ENCODE measurements at regions not wholly inside any gene's neighbourhood (a gene's known extent, or its start where the extent isn't known, plus 50 kb on each side); places are given as distances from the start of the nearest gene placed in this dataset.

GRCh38 chr13:80865329-80865728 is 524.4 kb upstream of the SPRY2 start:
- no peak overlapping the region for H3K4me3 ChIP-seq (ENCODE audit: low read length)
- no peak for DNase-seq (ENCODE audit: low read depth)
- TF ChIP-seq, protein P1, sequence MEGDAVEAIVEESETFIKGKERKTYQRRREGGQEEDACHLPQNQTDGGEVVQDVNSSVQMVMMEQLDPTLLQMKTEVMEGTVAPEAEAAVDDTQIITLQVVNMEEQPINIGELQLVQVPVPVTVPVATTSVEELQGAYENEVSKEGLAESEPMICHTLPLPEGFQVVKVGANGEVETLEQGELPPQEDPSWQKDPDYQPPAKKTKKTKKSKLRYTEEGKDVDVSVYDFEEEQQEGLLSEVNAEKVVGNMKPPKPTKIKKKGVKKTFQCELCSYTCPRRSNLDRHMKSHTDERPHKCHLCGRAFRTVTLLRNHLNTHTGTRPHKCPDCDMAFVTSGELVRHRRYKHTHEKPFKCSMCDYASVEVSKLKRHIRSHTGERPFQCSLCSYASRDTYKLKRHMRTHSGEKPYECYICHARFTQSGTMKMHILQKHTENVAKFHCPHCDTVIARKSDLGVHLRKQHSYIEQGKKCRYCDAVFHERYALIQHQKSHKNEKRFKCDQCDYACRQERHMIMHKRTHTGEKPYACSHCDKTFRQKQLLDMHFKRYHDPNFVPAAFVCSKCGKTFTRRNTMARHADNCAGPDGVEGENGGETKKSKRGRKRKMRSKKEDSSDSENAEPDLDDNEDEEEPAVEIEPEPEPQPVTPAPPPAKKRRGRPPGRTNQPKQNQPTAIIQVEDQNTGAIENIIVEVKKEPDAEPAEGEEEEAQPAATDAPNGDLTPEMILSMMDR (conservative IDR thresholded peaks at IDR 0.05; ENCODE audit: low read depth, low read length) = no peak

DNA sequence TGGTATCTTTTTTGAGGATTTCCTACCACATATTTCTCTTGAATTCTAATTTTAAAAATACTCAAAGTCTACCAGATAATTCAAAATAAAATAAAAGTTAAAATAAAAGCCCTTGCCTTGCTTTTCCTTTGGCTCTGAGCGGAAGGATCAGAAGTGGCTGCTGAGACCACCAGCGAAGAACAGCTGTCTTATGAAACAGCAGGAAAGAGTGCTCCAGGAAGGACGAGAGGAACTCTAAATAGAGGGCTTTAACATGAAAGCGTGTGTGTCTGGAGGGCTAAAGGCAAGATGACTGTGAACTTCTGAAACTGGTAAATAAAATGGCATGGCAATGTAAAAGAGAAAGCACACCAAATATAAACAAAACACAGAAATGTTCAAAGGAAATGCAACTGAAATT is 521.5 kb upstream of the SPRY2 start:
- DNase-seq (ENCODE audit: low read depth) = no peak
- no peak overlapping the region for H3K4me3 ChIP-seq (ENCODE audit: low read length)
- TF ChIP-seq, protein P1 (conservative IDR thresholded peaks at IDR 0.05; ENCODE audit: low read depth, low read length) = no peak

DNA sequence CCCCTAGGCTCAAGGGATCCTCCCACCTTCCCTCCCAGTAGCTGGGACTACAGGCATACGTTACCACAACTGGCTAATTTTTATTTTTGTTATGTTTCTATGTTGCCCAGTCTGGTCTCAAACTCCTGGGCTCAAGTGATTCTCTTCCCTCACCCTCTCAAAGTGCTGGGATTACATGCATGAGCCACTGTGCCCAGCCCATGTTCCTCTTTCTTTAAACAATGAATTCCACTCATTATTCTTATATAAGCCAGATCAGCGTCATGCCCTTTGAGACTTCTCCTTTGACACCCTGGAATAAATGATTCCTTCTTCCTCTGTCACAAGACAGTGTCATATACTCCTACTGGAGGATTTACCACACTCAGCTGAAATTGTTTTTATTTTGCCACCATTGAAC is 519.9 kb upstream of the SPRY2 start:
- TF ChIP-seq, protein P1 (conservative IDR thresholded peaks at IDR 0.05; ENCODE audit: low read depth, low read length) = no peak
- no peak for DNase-seq (ENCODE audit: low read depth)
- no peak overlapping the region for H3K4me3 ChIP-seq (ENCODE audit: low read length)

- DNase-seq (ENCODE audit: low read depth) = no peak
- no peak overlapping the region for H3K4me3 ChIP-seq (ENCODE audit: low read length)
- TF ChIP-seq, protein P1 (conservative IDR thresholded peaks at IDR 0.05; ENCODE audit: low read depth, low read length) = no peak
These were observed 517.2 kb upstream of the SPRY2 start for GRCh38 chr13:80858131-80858530.

- TF ChIP-seq, protein P1 (conservative IDR thresholded peaks at IDR 0.05; ENCODE audit: low read depth, low read length) = no peak
- H3K4me3 ChIP-seq (ENCODE audit: low read length) = no peak overlapping the region
- DNase-seq (ENCODE audit: low read depth) = no peak
These were observed 516.4 kb upstream of the SPRY2 start for GRCh38 chr13:80857321-80857720.

- DNase-seq (ENCODE audit: low read depth) = no peak
- TF ChIP-seq, protein P1 (conservative IDR thresholded peaks at IDR 0.05; ENCODE audit: low read depth, low read length) = no peak
- no peak overlapping the region for H3K4me3 ChIP-seq (ENCODE audit: low read length)
These were observed 509.8 kb upstream of the SPRY2 start for GRCh38 chr13:80850771-80851170.

GRCh38 chr13:80844164-80844563 is 503.2 kb upstream of the SPRY2 start:
- no peak overlapping the region for H3K4me3 ChIP-seq (ENCODE audit: low read length)
- TF ChIP-seq, protein P1 (conservative IDR thresholded peaks at IDR 0.05; ENCODE audit: low read depth, low read length) = no peak
- DNase-seq (ENCODE audit: low read depth) = no peak
